ENCODE measurements at regions not wholly inside any gene's neighbourhood (a gene's known extent, or its start where the extent isn't known, plus 50 kb on each side); places are given as distances from the start of the nearest gene placed in this dataset.

GRCh38 chr6:156114541-156114940, 658.9 kb upstream of the NOX3 start:
- TF ChIP-seq GATA2 (IDR thresholded peaks at IDR 0.05; ENCODE audit: low read depth, low read length) (no peak), GATA3 (IDR thresholded peaks at IDR 0.05; ENCODE audit: low read depth, low read length) (no peak)
